GM21526 (cell line): ENCODE measurements at regions not wholly inside any gene's neighbourhood (a gene's known extent, or its start where the extent isn't known, plus 50 kb on each side); places are given as distances from the start of the nearest gene placed in this dataset.

Experiments used
- ATAC-seq: cut with Tn5 transposase; IDR thresholded peaks from one replicate; pipeline ENCODE4 v1.9.1; 2021; ENCODE audit warnings: moderate library complexity; ENCODE audit not compliant: unreplicated experiment, low FRiP score

DNA sequence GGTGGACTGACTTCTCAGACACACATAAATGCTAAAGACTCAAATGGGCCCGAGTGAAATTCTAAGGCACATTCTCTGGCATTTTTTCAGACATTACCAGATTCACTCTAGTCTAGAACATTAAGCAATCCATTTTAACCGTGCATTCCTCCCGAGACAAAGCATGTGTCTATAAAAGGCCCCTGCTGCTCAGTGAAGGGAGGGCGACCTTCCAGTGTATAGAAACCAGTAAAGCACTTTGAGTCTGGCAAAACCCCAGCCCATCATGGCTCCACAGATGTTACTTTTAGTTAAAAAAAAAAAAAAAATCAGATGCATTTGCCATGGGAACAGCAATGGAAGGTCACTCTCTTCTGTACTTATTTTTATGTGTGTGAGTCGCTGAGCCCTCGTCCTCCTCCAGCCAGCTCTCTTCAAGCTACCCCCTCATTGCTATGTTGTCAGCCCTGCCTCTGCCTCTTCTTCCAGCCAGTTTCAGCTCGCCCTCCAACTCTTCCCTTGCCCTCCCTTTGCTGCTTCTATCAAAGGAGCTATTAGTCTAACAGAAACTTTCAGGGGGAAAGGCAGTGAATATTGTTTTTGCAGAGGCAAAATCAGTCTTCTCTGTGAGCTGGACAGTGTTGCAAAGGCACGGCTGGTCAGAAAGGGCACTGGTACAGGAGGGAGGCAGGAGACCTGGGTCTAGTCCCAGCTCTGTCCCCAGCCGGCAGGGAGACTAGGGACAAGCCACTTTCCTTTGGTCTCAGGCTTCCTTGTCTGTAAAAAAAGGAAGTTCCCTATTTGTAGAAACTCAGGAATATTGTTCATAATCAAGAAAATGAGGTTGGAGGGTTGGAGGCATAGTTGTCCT lies 644.2 kb downstream of the ZNF674 start:
- ATAC-seq: no peak

DNA sequence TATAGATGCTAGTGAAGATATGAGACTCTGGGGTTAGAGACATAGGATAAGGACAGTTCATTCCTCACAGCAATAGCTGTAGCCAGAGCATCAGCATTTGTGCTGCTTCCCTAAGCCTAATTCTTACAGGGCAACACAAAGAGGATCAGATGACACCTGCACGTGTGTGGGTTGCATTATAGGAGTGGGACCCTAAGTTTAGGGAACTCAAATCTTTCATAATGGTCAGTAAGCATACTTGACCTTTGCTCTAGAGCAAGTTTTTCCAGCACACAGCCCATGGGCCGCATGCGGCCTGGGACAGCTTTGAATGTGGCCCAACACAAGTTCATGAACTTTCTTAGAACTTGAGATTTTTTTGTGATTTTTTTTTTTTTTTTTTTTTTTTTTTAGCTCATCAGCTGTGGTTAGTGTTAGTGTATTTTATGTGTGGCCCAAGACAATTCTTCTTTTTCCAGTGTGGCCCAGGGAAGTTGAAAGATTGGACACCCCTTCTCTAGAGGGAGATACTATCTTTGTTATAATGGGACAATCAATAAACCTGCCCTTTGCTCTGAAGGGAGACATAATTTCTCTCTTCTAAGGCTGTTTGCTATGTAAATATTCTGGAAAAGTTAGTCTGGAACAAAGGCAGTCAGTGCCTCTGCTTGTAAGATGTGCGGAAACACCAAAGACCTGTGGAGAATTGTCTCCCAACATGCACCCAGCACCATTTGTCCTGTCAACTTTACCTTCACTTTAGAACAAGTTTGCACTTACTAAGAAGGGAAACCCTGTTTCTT lies 650.2 kb downstream of the ZNF674 start:
- ATAC-seq: no peak

DNA sequence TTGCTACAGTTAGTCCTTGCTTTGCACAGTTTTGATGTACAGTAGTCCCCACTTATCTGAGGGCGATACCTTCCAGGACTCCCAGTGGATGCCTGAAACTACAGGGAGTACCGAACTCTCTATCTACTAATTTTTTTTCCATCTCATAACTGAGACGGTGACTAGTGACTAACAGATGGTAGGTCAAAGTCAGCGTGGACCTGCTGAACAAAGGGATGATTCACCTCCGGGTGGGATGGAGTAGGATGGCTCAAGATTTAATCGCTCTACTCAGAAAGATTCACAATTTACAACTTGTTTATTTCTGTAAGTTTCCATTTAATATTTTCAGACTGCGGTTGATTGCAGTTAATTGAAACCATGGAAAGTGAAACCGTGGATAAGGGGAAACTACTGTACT lies 655.8 kb downstream of the ZNF674 start:
- no peak for ATAC-seq

DNA sequence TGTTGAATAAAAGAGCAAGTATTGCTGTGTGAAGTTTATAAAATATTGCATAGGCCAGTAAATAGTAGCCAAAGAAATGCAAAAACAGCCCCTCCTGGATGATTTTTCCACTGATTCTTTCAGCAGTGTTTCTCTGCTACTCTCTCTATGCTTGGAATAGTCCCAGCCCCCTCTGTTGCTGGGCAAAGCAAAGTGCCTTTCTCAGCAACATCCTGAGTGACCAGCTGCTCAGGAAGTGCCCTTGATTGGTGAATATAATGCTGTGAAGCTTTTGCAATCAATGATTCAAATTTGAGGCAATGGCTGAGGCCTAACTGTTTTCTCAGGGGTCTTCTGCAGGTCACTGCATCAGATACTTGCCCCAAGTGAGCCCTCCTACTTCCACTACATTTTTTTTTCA lies 656.7 kb downstream of the ZNF674 start:
- ATAC-seq: no peak

DNA sequence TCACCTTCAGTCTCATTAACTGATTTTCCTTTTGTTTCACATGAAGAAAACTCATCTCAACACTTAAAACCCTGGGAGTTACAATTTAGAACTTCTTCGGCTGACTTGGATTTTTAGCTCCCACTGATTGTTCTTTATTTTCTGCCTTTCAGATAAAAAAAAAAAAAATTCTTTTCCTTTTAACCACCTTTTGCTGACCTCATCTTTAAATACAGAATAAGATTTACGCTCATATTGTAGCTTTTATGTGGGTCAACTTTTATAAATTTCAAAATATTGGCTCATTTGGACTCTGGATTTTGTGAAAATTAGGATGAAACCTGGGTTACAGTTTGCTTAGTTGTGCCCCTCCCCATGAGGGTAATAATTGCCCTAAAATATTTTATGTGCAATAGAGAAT lies 659.3 kb downstream of the ZNF674 start:
- no peak for ATAC-seq

DNA sequence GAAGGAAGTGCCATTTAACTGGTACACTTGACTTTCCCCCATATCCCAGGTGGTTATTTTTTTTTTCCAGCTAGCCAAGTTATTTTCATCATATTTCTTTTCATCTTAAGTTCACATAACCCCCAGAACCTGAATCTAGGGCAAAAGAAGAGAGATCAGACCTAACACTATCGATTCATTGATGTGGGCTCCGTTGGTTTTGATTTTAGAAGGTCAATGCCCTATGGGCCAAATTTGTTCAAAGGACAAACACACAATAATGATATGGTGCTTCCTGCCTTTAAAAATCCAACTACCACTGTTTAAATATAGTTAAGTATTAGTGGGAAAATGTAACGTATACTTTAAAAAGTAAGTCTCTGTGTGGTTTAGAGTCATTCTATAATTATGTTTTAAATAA lies 665.7 kb downstream of the ZNF674 start:
- ATAC-seq: no peak

DNA sequence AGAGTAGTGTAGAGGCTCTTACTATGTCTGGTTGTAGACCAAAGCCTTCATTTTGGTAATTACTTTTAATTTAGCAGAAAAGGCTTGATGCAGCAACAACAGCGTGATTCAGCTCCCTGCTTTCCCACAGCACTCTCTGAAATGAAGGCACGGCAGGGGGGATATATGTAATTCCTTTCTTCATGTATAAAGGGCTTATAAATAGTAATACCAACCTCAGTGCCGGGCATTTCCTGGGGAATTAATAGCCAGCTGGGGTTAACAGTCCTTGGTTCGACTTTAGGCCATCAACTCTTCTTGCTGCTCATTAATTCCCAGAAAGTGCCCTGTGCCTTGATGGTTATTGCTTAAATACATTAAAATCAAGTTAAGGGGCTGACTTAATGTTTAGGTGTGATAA lies 669.0 kb downstream of the ZNF674 start:
- ATAC-seq: no peak

DNA sequence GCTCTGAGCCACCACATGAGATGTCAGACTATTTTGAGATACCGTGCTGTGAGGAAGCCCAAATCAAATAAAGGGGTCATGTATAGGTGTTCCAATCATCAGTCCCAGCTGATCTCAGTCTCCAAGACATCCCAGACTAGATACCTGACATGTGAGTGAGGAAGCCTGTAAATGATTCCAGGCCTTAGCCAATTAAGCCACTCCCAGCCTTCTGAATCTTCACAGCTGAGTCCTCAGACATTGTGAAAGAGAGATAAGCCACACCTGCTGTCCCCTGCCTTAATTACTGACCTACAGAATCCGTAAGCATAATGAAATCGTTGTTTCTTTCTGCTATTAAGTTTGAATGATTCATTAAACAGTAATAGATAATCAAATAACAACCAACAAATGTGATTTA lies 671.4 kb downstream of the ZNF674 start:
- no peak for ATAC-seq

DNA sequence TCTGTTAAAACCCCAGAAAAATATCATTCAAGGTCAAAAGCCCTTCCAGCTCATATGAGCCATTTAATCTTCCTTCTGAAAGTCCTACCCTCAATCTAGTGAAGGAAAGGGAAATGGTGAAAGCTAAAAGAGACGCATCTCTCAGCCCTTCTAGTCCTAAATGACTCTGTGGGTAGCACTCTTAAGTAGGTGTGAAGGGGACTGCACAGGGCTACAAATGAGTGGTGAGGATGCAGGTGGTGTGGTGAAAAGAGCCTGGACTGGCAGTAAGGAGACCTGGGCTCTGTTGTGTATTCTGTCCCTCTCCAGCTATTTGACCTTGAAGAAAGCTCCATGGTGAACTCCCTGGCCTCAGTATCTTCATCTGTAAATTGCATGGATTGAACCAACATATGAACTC lies 671.8 kb upstream of the DIPK2B start:
- ATAC-seq: no peak

DNA sequence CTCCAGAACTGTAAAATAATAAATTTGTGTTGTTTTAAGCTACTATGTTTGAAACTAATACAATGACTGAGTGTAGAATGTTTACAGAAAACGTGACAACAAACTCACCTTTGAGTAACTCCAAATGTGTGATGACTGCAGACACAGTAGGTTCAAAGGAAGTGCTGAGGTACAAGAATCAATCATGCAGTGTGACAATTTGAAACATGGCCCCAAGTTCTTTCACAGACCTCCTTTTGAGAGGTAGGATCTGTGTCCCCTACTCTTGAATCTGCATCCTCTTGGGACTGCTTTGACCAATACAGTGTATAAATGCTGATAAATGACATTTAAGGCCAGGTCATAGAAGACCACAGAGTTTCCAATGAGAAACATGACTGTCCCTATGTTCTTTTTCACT lies 667.7 kb upstream of the DIPK2B start:
- no peak for ATAC-seq

DNA sequence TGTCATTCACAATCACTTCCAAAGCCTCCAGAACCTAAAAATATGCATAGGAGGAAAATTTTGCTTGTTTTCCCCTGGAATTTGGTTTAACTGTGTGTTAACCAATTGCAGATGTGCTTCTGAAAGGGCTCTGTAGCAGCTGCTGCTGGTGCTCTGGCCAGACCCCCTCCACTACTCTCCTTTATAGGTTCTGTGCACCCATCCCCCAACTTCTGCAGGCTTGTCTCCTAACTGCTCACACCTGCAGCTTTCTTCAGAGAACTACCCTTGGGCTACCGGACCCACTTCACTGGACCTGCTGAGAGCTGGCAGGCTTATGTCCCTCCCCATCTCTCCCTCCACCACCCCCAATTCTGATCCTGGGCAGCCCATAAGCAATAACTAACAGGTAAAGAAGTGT lies 662.1 kb upstream of the DIPK2B start:
- ATAC-seq: no peak

DNA sequence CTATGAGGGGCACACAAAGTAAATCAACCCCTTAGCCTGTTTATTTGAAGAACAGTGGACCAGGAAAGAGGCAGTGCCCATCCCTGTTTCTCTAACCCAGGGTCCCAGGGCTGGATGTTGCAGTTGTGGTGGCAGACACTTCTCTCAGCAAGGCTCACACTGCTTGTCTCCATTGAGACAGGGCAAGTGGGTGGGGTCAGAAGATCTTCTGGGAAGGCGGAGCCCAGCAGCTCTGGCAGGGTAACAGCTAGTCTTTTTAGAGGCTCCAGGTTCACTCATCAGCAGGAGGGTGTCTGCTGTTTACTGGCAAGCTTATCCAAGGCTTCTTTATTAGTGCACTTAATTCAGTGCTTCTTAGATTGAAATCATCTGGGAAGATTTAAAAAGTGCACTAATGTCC lies 659.8 kb upstream of the DIPK2B start:
- ATAC-seq: no peak

DNA sequence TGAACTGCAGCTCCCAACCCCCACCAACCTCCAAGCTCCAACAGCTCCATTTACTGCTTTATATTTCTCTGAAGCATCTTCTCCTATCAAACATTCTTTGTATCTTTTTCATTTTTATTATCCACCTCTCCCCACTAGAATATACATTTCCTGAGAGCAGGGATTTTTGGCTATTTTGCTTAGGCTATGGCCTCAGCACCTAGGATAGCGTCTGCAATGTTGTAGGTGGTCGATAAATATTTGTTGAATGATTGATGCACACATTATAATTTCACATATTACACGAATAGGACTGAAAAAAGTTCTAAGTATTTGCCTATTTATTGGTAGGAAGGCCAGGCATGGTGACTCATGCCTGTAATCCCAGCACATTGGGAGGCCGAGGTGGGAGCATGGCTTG lies 658.7 kb upstream of the DIPK2B start:
- ATAC-seq: no peak

DNA sequence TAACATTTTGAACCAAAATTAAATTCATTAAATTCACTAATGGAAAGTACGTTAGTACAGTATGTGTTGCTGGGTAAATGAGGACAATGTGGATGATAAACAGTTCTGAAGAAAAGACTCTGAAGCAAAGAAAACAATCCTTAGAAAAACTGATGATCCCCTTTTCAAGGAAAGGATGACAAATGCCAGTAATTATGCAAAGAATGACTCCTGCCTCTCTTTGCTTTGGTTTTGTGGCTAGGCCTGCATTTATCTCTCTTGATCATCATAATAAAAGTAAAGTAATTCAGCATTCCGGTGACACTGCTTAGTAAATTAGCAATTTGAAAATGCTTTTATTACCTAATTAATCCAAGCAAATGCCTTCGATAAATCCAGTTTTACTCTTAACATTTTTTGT lies 652.2 kb upstream of the DIPK2B start:
- ATAC-seq: no peak

DNA sequence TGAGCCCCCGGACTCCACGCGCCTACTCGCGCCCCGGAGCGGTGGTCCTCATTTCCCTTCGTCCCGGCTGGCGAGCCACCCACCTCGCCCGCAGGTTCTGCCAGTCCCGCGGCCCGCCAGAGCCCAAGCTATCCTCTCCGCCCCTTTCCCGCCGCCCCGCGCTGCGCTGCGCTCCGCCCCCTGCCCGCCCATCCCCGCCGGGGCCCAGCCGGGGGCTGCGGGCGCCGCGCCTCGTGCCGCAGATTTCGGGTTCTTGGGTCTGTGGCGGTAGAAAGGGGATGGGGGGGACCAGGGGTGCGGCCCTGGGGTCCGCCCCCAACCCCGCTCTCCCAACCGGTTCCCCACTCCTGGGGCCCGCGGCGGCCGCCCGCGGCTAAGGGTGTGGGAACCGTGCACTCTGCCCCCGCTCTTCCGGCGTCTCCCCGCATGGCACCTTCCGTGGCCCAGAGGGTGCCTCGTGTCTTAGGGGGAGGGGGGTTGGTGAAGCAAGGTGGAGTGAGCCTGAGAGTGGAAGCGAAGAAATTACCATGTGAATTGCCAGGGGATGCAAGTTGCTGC lies 650.8 kb upstream of the DIPK2B start:
- no peak for ATAC-seq

DNA sequence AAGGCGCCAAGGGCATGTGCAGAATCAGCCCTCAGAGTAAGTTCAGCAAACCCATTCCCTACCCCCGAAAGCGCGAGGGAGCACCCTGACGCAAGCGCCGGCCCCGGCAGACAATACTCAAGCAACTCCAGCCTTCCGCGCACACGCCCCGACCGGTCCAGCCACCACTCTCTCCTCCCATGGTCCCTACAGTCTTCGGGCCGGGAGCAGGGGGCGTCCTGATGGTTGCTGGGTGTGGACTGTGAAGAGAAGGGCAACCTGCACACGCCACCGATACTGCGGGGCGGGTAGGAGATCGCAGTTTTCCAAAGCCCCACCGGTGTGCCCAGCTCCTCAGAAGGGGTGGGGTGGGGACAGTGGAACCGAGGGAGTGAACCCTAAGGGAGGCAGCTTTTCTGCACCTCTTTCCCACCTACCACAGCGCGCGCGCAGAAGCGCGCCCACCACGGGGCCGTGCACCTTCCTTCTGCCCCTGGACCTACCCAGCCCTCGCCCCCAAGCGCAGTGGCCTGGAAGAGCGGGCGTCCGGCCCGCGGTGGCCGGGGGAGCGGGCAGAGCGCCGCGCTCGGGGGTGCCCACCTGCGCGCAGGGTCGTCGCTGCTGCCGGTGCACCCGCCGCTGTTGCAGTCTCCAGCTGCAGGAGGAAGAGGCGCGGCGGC lies 650.2 kb upstream of the DIPK2B start:
- no peak for ATAC-seq

DNA sequence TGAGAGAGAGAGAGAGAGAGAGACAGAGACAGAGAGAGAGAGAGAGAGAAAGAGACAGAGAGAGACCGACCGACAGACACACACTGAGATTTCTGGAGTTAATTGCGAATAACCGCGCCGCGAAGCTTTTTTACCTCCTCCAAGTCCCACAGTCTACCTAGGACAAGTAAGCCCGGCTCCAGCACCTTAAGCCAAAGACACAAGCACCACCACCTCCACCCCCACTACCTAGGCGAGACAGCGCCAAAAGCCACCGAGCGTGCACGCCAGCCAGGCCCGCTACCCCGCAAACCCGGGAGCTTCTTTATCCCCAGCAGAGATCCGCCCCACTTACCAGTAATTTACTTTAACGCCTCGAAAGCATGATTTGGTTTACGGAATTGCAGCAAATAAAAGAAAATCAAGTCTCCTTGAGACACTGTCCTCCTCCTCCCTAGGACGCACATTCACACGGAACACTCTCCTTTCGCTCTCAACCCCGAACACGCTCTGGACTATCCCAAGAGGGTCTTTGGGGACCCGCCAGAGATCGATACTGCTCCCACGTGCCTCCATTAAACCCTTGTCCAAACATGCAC lies 649.6 kb upstream of the DIPK2B start:
- ATAC-seq: no peak

DNA sequence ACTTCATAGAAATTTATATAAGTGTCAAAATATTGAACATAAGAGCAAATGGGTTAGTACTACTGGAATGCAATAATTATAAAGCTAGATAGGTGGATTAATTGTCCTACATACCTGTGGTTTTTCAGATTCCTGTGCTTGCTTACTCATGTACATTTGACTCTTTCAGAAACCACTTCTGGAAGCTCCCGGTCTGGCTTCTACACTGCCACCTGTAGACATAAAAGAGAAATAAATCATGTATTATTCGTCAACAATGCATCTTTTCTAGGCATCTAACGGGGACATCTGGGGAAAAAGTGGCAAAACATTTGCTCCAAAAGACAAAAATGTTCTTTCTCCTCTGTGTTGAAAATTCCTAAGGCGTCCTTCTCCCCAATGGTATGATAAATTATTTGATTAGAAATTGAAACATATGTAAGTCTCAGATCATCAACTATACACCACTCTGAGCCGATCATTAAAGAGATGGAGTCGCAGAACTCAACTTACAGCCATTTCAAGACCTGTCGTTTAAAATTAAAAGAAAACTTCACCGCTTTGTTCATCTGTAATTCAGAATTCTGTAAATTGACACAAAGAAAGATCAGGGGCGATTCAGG lies 648.7 kb upstream of the DIPK2B start:
- no peak for ATAC-seq

DNA sequence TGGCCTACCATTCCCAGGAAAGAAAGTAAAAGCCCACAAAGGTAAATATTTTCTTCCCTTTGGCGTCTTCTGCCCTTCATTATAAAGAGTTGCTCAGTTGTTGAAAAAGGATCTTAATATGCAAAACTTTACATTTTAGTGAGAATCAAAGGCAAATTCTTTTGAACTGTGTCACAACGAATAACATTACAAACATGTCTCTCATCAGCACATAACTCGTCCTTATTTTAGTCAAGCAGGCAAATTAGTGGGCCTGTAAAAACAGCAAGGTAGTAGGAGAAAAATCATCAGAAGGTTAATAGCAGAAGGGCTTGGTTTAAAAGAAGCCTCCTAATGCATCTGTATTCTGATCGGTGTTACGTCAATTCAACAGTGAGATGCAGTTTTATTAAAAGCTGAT lies 647.3 kb upstream of the DIPK2B start:
- ATAC-seq: no peak

DNA sequence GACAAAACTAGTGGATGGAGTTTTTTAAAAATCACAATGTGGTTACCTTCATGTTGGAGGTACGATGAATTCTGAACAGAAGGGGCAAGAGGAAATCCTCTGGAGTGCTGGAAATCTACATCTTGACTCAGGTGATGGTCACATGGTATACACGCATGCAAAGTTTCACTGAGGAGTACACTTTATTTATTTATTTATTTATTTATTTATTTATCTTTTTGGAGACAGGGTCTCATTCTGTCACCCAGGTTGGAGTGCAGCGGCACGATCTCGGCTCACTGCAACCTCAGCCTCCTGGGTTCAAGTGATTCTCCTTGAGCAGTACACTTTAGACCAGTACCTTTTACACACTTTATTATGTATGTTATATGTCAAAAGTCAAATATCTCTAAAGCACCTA lies 645.7 kb upstream of the DIPK2B start:
- no peak for ATAC-seq
